ENCODE measurements at regions not wholly inside any gene's neighbourhood (a gene's known extent, or its start where the extent isn't known, plus 50 kb on each side); places are given as distances from the start of the nearest gene placed in this dataset.

DNA sequence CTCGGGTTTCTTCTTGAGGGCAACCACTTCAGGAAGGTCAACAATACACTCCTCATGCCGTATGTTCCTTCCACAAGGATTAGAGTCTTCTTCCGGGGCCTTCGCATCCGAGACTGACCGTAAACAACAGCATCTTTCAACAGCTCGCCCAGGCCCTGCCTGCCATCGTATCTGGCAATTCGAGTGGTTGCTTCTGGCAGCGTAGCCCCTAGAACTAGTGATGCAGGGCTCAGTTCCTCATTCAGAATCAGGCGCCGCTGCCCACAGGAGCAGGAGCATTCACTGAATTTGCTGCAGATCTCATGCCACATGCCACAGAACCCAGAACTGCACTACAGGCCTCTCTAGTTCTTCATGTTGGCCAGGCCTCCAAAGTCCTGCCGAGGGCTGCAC, 59.0 kb upstream of the AFDN start:
- H3K4me3 ChIP-seq (replicated peaks in 1 of 3; ENCODE audit: insufficient read depth in 1 of 3, low read depth in 1 of 3, low read length in 3 of 3), result no peak overlapping the region
- DNase-seq (ENCODE audit: low read depth, low spot score) (no peak), FAIRE-seq (no peak)
- no peak overlapping the region for H2AFZ ChIP-seq (ENCODE audit: low read depth, low read length)
- no peaks in the 10 kb centered on the region for H3K36me3 ChIP-seq (ENCODE audit: control insufficient read depth in 2 of 2, extremely low read depth in 1 of 2, insufficient read depth in 2 of 2, low read length in 2 of 2)
- H3K4me1 ChIP-seq (ENCODE audit: control insufficient read depth, extremely low read depth, insufficient read depth, low read length), result no peaks in the 10 kb centered on the region
- dilution Hi-C loops (cut with MboI; ENCODE audit: extremely low pct_ligation_motif_present, low sequenced_read_pairs), result no loop called here
- no peak overlapping the region for H3K9ac ChIP-seq (replicated peaks; ENCODE audit: extremely low read depth, insufficient read depth, low read length)
- CTCF ChIA-PET, result interaction anchor here (1.9 kb wide), 1 partner anchor 9 kb away, joined by 4 read pairs; no protein-coding TSS in a partner anchor
- POLR2A ChIA-PET, result no interaction called here
- intact Hi-C loops (cut with micrococcal nuclease), result no loop called here
- no peak overlapping the region for H3K4me2 ChIP-seq (ENCODE audit: insufficient read depth, low read length)
- H3K9me3 ChIP-seq (replicated peaks; ENCODE audit: control insufficient read depth, insufficient read depth, low read length), result no peaks in the 10 kb centered on the region
- H4K20me1 ChIP-seq (replicated peaks; ENCODE audit: control insufficient read depth, extremely low read depth, insufficient read depth, low read length), result no peaks in the 10 kb centered on the region
- no peak overlapping the region for H3K27ac ChIP-seq (ENCODE audit: insufficient read depth, low read depth, low read length)
- H3K9me1 ChIP-seq (replicated peaks; ENCODE audit: control insufficient read depth, extremely low read depth, insufficient read depth, low read length), result no peaks in the 10 kb centered on the region
- no TSS peak for BruUV-seq (replicated peaks)
- no peaks in the 10 kb centered on the region for H3K79me2 ChIP-seq (ENCODE audit: control insufficient read depth, insufficient read depth, low read length)
- TF ChIP-seq MYC (IDR thresholded peaks at IDR 0.05; ENCODE audit: low read depth, low read length), result no peak
- TF ChIP-seq FOS (IDR thresholded peaks at IDR 0.05; ENCODE audit: borderline replicate concordance, insufficient read depth, low read length), result no peak
- TF ChIP-seq GATA2 (IDR thresholded peaks at IDR 0.05; ENCODE audit: insufficient read depth, insufficient read length, low read depth, low read length), result no peak
- no peaks in the 10 kb centered on the region for H3K27me3 ChIP-seq (ENCODE audit: control insufficient read depth in 2 of 2, insufficient read depth in 2 of 2, low read length in 2 of 2)

- Histone ChIP-seq H4K20me1 (replicated peaks; ENCODE audit: control insufficient read depth, extremely low read depth, insufficient read depth, low read length) (no peaks in the 10 kb centered on the region), H3K36me3 (ENCODE audit: control insufficient read depth in 2 of 2, extremely low read depth in 1 of 2, insufficient read depth in 2 of 2, low read length in 2 of 2) (no peaks in the 10 kb centered on the region), H3K4me1 (ENCODE audit: control insufficient read depth, extremely low read depth, insufficient read depth, low read length) (no peaks in the 10 kb centered on the region), H3K27me3 (ENCODE audit: control insufficient read depth in 2 of 2, insufficient read depth in 2 of 2, low read length in 2 of 2) (no peaks in the 10 kb centered on the region), H3K9me1 (replicated peaks; ENCODE audit: control insufficient read depth, extremely low read depth, insufficient read depth, low read length) (no peaks in the 10 kb centered on the region), H3K79me2 (ENCODE audit: control insufficient read depth, insufficient read depth, low read length) (no peaks in the 10 kb centered on the region), H3K4me3 (replicated peaks in 1 of 3; ENCODE audit: insufficient read depth in 1 of 3, low read depth in 1 of 3, low read length in 3 of 3) (no peak overlapping the region), H3K27ac (ENCODE audit: insufficient read depth, low read depth, low read length) (no peak overlapping the region), H3K9me3 (replicated peaks; ENCODE audit: control insufficient read depth, insufficient read depth, low read length) (no peaks in the 10 kb centered on the region), H3K9ac (replicated peaks; ENCODE audit: extremely low read depth, insufficient read depth, low read length) (no peak overlapping the region), H3K4me2 (ENCODE audit: insufficient read depth, low read length) (no peak overlapping the region), H2AFZ (ENCODE audit: low read depth, low read length) (no peak overlapping the region)
- no peak for FAIRE-seq
- BruUV-seq (replicated peaks), result no TSS peak
- TF ChIP-seq MAX (IDR thresholded peaks at IDR 0.05; ENCODE audit: insufficient read depth, insufficient read length), result no peak
- TF ChIP-seq POLR2AphosphoS5 (IDR thresholded peaks at IDR 0.05; ENCODE audit: insufficient read depth, low read depth, low read length), result no peak
- no peak for TF ChIP-seq FOS (IDR thresholded peaks at IDR 0.05; ENCODE audit: borderline replicate concordance, insufficient read depth, low read length)
- no peak for TF ChIP-seq EZH2 (IDR thresholded peaks at IDR 0.05; ENCODE audit: borderline replicate concordance, low read depth, low read length, severe bottlenecking)
- no peak for TF ChIP-seq MYC (IDR thresholded peaks at IDR 0.05; ENCODE audit: low read depth, low read length)
- TF ChIP-seq GATA2 (IDR thresholded peaks at IDR 0.05; ENCODE audit: insufficient read depth, insufficient read length, low read depth, low read length), result no peak
- no peak for TF ChIP-seq JUN (IDR thresholded peaks at IDR 0.05; ENCODE audit: borderline replicate concordance, insufficient read depth, insufficient read length, low read depth)
- no peak for TF ChIP-seq POLR2A (IDR thresholded peaks at IDR 0.05; ENCODE audit: low read depth, low read length)
- TF ChIP-seq CTCF (IDR thresholded peaks at IDR 0.05; ENCODE audit: extremely low read depth in 1 of 2, insufficient read depth in 1 of 2, low read depth in 1 of 2, low read length in 2 of 2), result no peak
- POLR2A ChIA-PET, result no interaction called here
- DNase-seq (ENCODE audit: low read depth, low spot score), result no peak
- dilution Hi-C loops (cut with MboI; ENCODE audit: extremely low pct_ligation_motif_present, low sequenced_read_pairs), result no loop called here
- intact Hi-C loops (cut with micrococcal nuclease), result no loop called here
- CTCF ChIA-PET, result no interaction called here
Measured at GRCh38 chr6:167768471-167769215, 58.1 kb upstream of the AFDN start.

All from endothelial cell of umbilical vein (primary cell).